GM23338 (cell line): ENCODE measurements at regions not wholly inside any gene's neighbourhood (a gene's known extent, or its start where the extent isn't known, plus 50 kb on each side); places are given as distances from the start of the nearest gene placed in this dataset.

Source experiments
- ATAC-seq: fragments of 200-7000 bp; cut with Tn5 transposase; 3 replicates; pipeline ENCODE4 v1.9.1; 2020
- DNase-seq: peaks from one replicate; pipeline ENCODE4 v3.0.0-alpha.2; 2015; ENCODE audit warnings: low spot score
- H2AFZ ChIP-seq: fragments of 200-600 bp; sonication (generic); 2 replicates; pipeline ENCODE4 v1.8.0; 2016; ENCODE audit warnings: antibody characterized with exemption, mild to moderate bottlenecking, moderate library complexity
- H3F3A ChIP-seq: fragments of 200-600 bp; sonication (generic); replicated peaks from 2 replicates; pipeline ENCODE4 v1.8.0; 2017; ENCODE audit warnings: antibody characterized with exemption, mixed run types, low read depth
- H3K27ac ChIP-seq: fragments of 200-600 bp; sonication (generic); 2 replicates; pipeline ENCODE4 v1.6.1; 2016; ENCODE audit warnings: low read depth
- H3K27me3 ChIP-seq: fragments of 200-600 bp; sonication (generic); 2 replicates; pipeline ENCODE4 v1.8.0; 2016; ENCODE audit warnings: mild to moderate bottlenecking, mixed run types, moderate library complexity; ENCODE audit not compliant: insufficient read depth
- H3K36me3 ChIP-seq: fragments of 200-600 bp; sonication (generic); 2 replicates; pipeline ENCODE4 v1.8.0; 2016; ENCODE audit warnings: mild to moderate bottlenecking; ENCODE audit not compliant: insufficient read depth
- H3K4me1 ChIP-seq: fragments of 200-600 bp; sonication (generic); 2 replicates; pipeline ENCODE4 v1.8.0; 2016; ENCODE audit warnings: mild to moderate bottlenecking, moderate library complexity; ENCODE audit not compliant: insufficient read depth
- H3K4me2 ChIP-seq: fragments of 200-600 bp; sonication (generic); 2 replicates; pipeline ENCODE4 v1.7.1; 2017; ENCODE audit warnings: mixed run types
- H3K4me3 ChIP-seq: fragments of 200-600 bp; sonication (generic); 2 replicates; pipeline ENCODE4 v1.6.1; 2016; ENCODE audit warnings: mixed run types
- H3K79me2 ChIP-seq: fragments of 200-600 bp; sonication (generic); replicated peaks from 2 replicates; pipeline ENCODE4 v1.8.0; 2017; ENCODE audit warnings: mild to moderate bottlenecking; ENCODE audit not compliant: insufficient read depth
- H3K9me2 ChIP-seq: fragments of 200-600 bp; sonication (generic); 2 replicates; pipeline ENCODE4 v1.8.0; 2017; ENCODE audit not compliant: insufficient read depth
- H4K20me1 ChIP-seq: fragments of 200-600 bp; sonication (generic); replicated peaks from 2 replicates; pipeline ENCODE4 v1.8.0; 2017; ENCODE audit warnings: mild to moderate bottlenecking; ENCODE audit not compliant: insufficient read depth
- H3K27ac Mint-ChIP-seq: 2 replicates; pipeline ENCODE4 v1.8.0; 2020; ENCODE audit warnings: inconsistent platforms, mild to moderate bottlenecking, moderate library complexity, mixed read lengths
- H3K27me3 Mint-ChIP-seq: 3 replicates; pipeline ENCODE4 v1.8.0; 2022; ENCODE audit warnings: low read depth, mild to moderate bottlenecking, moderate library complexity, mixed read lengths, inconsistent platforms; ENCODE audit not compliant: insufficient read depth, poor library complexity
- H3K36me3 Mint-ChIP-seq: 3 replicates; pipeline ENCODE4 v1.8.0; 2021; ENCODE audit warnings: low read depth, mild to moderate bottlenecking, inconsistent platforms, moderate library complexity, mixed read lengths
- H3K4me1 Mint-ChIP-seq: 3 replicates; pipeline ENCODE4 v1.8.0; 2020; ENCODE audit warnings: mild to moderate bottlenecking, inconsistent platforms, mixed read lengths
- H3K4me3 Mint-ChIP-seq: 3 replicates; pipeline ENCODE4 v1.8.0; 2021; ENCODE audit warnings: moderate library complexity, mild to moderate bottlenecking, inconsistent platforms, mixed read lengths
- H3K9me3 Mint-ChIP-seq: 3 replicates; pipeline ENCODE4 v1.8.0; 2020; ENCODE audit warnings: moderate library complexity, mild to moderate bottlenecking, inconsistent platforms, mixed read lengths
- CTCF ChIP-seq, 2 experiments: fragments of 200-600 bp in 1 of 2; sonication (generic) in 1 of 2; conservative IDR thresholded peaks; 2 replicates each; pipeline versions ENCODE4 v1.5.1 to v1.6.1; 2016 to 2017; ENCODE audit warnings: antibody characterized with exemption in 2 of 2, low read depth in 2 of 2, mild to moderate bottlenecking in 2 of 2, moderate library complexity in 1 of 2
- EZH2 ChIP-seq: fragments of 200-600 bp; sonication (generic); IDR thresholded peaks from one replicate; pipeline ENCODE4 v1.8.0; 2017; ENCODE audit warnings: antibody characterized with exemption, mild to moderate bottlenecking, low read depth; ENCODE audit not compliant: unreplicated experiment
- EZH2phosphoT487 ChIP-seq: fragments of 200-600 bp; sonication (generic); IDR thresholded peaks from one replicate; pipeline ENCODE4 v1.8.1; 2018; ENCODE audit warnings: antibody characterized with exemption; ENCODE audit not compliant: unreplicated experiment
- NANOG ChIP-seq: IDR thresholded peaks from 2 replicates; pipeline ENCODE4 v1.6.1; 2016; ENCODE audit warnings: antibody characterized with exemption, borderline replicate concordance
- REST ChIP-seq: IDR thresholded peaks from one replicate; pipeline ENCODE4 v1.6.1; 2018; ENCODE audit warnings: antibody characterized with exemption; ENCODE audit not compliant: unreplicated experiment
- ZNF114 ChIP-seq: fragments of 250-450 bp; sonication (Bioruptor Pico); IDR thresholded peaks from 2 replicates; pipeline ENCODE4 v1.5.0; 2020; ENCODE audit warnings: mild to moderate bottlenecking, moderate library complexity
- ZNF331 ChIP-seq: fragments of 250-450 bp; sonication (Bioruptor Pico); IDR thresholded peaks from 2 replicates; pipeline ENCODE4 v1.5.0; 2020; ENCODE audit warnings: low read depth, mild to moderate bottlenecking, moderate library complexity
- ZNF462 ChIP-seq: fragments of 250-450 bp; sonication (Bioruptor Pico); IDR thresholded peaks from 2 replicates; pipeline ENCODE4 v1.5.0; 2020; ENCODE audit warnings: mild to moderate bottlenecking, moderate library complexity

- no peaks in the 10 kb centered on the region for H3K79me2 ChIP-seq
- Mint-ChIP-seq H3K9me3 (no peaks in the 10 kb centered on the region), H3K4me1 (peaks cover 17% of the 10 kb centered on the region), H3K4me3 (no peak overlapping the region), H3K27me3 (no peaks in the 10 kb centered on the region), H3K36me3 (no peaks in the 10 kb centered on the region), H3K27ac (no peak overlapping the region; the same call in 1 of the 2 replicates)
- ATAC-seq (no peak), DNase-seq (no peak)
- H3K4me3 ChIP-seq = no peak overlapping the region
- no peak overlapping the region for H3K27ac ChIP-seq
- TF ChIP-seq ZNF114 = no peak
- no peak for TF ChIP-seq REST
- no peak for TF ChIP-seq CTCF (conservative IDR thresholded peaks at IDR 0.05; ENCODE audit: low read depth in 2 of 2)
- H2AFZ ChIP-seq = no peak overlapping the region
- 0 out of 2 replicates have a peak, but pooled peaks cover 5% of the 10 kb centered on the region for H3K4me1 ChIP-seq
- no peaks in the 10 kb centered on the region for H3K27me3 ChIP-seq
- H3F3A ChIP-seq = no peaks in the 10 kb centered on the region
- no peaks in the 10 kb centered on the region for H3K36me3 ChIP-seq
- no peaks in the 10 kb centered on the region for H3K9me2 ChIP-seq
- H3K4me2 ChIP-seq = no peak overlapping the region
- no peaks in the 10 kb centered on the region for H4K20me1 ChIP-seq
Observed at GRCh38 chr5:120007598-120007997, 378.2 kb downstream of the FAM170A start.

- DNase-seq (no peak), ATAC-seq (no peak)
- Histone ChIP-seq H3K27me3 (no peaks in the 10 kb centered on the region), H3F3A (no peaks in the 10 kb centered on the region), H3K9me2 (peaks cover 13% of the 10 kb centered on the region; the same call in 1 of the 2 replicates), H3K79me2 (no peaks in the 10 kb centered on the region), H3K27ac (no peak overlapping the region), H2AFZ (no peak overlapping the region), H4K20me1 (no peaks in the 10 kb centered on the region), H3K36me3 (no peaks in the 10 kb centered on the region), H3K4me3 (no peak overlapping the region), H3K4me1 (0 out of 2 replicates have a peak, but pooled peaks cover 9% of the 10 kb centered on the region), H3K4me2 (no peak overlapping the region)
- Mint-ChIP-seq H3K4me1 (peaks cover 30% of the 10 kb centered on the region), H3K4me3 (no peak overlapping the region), H3K27ac (no peak overlapping the region), H3K36me3 (no peaks in the 10 kb centered on the region), H3K9me3 (no peaks in the 10 kb centered on the region), H3K27me3 (no peaks in the 10 kb centered on the region)
- no peak for TF ChIP-seq EZH2
- TF ChIP-seq NANOG = no peak
- TF ChIP-seq EZH2phosphoT487 = no peak
- no peak for TF ChIP-seq ZNF462 (CRISPR knock-in tag)
- no peak for TF ChIP-seq ZNF331
Observed at GRCh38 chr5:120012431-120012830, 383.1 kb downstream of the FAM170A start.
